Stimulated activated naive CD8-positive, alpha-beta T cell treated with anti-CD3 and anti-CD28 coated beads, Interleukin-15, Interleukin-2, amounts not matched to agents 100 U/mL and 50 U/mL, for 24 hours (primary cell): ENCODE measurements at regions not wholly inside any gene's neighbourhood (a gene's known extent, or its start where the extent isn't known, plus 50 kb on each side); places are given as distances from the start of the nearest gene placed in this dataset.

ENCODE experiments used
- ATAC-seq: fragments of 150-1000 bp; cut with Tn5 transposase; one replicate; pipeline ENCODE4 v1.10.0; 2021
- DNase-seq: peaks from one replicate; pipeline ENCODE4 v3.0.0; 2021

DNA sequence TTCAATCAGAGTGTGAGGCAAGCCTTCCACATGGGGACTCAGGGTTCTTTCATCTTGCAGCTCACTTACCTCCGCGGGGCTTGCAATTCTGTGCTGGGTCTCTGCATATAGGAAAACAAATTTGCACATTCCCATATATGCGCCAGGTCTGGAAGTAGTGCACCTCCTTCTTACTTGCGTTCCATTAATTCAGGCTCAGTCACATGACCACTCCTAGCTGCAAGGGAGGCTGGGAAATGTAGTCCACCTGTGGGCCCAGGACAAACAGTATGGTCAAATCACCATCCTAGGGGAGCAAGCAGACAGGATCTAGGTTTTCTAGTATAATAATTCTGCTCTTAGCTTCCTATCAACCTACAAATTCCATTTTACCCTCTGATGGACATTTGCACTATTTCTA, 160.4 kb downstream of the AACS start:
- no peak for ATAC-seq
- DNase-seq, result no peak

GRCh38 chr12:125228519-125229260, 163.5 kb downstream of the AACS start:
- DNase-seq (no peak), ATAC-seq (no peak)

DNA sequence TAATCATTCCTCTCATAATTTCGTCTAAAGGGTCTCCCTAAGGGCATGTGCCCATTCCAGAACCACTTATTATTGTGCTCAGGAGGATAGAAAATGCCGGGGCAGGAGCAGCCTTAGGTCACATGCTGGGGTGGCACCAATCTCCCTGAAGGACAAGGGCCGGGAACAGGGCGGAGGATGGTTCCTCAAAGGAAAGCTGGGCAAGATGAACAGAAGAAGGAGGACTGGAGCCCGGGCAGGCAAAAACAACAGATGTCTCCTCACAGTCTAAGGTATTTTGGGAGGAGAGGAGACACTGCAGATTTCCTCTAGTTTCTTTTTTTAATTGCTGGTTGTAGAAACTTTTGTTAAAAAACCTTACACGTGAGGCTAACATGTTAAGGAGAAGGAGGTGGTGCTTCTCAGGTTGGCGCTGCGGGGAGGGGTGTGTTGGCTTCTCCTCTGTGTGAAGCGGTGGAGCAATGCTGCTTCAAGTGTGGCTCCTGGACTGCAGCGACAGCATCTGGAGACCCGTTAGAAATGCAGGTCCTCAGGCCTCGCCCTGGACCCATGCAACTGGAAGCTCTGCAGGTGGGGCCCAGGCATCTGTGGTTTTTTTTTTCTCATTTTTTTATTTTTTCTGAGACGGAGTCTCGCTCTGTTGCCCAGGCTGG, 164.8 kb downstream of the AACS start:
- ATAC-seq (no peak), DNase-seq (no peak)

DNA sequence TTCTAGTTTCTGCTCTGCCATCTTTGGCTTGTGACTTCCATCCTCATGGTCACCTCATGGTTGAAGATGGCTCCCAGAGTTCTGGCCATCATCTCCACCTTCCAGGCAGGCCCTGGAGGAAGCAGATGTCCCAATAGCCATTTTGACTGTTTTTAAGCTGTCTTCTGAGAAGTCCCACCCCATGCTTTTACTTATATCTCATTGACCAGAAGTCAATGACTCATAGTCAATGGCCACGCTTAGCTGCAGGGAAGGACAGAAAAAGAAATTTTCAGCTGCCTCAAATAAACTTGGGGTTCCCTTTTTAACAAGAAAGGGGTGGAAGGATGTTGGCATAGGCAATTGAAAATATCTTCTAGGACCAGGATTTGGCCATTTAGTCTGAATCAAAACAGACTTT, 168.1 kb downstream of the AACS start:
- DNase-seq (no peak), ATAC-seq (no peak)

GRCh38 chr12:125239563-125239962, 174.3 kb downstream of the AACS start:
- ATAC-seq, result no peak
- no peak for DNase-seq

- ATAC-seq (no peak), DNase-seq (no peak)
Measured at GRCh38 chr12:125240717-125241116, 175.5 kb downstream of the AACS start.

DNA sequence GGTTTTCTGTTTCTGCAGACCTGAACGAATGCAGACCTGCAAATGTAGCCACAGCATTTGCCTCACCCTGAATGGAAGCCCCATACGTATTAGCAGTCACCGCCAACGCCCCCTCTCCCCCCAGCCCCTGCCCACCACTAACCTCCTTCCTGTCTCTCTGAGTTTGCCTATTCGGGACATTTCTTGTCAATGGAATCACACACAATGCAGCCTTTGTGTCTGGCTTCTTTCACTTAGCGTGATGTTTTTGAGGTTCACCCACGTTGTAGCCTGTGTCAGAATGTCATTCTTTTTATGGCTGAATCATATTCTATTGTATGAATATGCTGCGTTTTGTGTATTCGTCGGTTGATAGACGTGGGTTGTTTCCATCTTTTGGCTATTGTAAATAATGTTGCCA, 178.6 kb downstream of the AACS start:
- no peak for ATAC-seq
- no peak for DNase-seq

GRCh38 chr12:125244338-125244737, 179.1 kb downstream of the AACS start:
- DNase-seq, result no peak
- no peak for ATAC-seq

- DNase-seq, result no peak
Measured at GRCh38 chr12:125245581-125246557, 180.6 kb downstream of the AACS start.

GRCh38 chr12:125247477-125247876, 182.2 kb downstream of the AACS start:
- ATAC-seq (no peak), DNase-seq (no peak)

More at GRCh38 chr12:125245581-125246557, 180.6 kb downstream of the AACS start:
- ATAC-seq, result no peak

- DNase-seq (no peak), ATAC-seq (no peak)
Measured at GRCh38 chr12:125249066-125249824, 184.0 kb downstream of the AACS start.

- ATAC-seq (no peak), DNase-seq (no peak)
Measured at GRCh38 chr12:125249932-125250331, 184.7 kb downstream of the AACS start.

DNA sequence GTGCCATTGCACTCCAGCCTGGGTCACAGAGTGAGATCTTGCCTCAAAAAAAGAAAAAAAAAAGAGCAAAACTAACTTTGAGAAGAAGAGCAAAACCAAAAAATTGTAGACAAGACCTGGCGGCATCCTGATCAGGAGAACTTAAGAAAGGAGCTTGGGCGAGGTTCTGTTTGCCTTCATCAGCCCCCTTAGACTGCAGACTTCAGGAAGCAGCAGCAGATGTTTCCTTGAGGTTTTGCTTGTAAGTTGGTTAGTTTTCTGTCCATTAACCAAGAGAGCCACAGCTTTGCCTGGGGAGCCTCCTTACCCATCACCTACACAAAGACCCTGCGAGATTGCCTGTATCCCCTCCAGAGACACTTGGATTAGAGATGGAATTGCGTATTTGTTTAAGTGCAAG, 189.0 kb downstream of the AACS start:
- DNase-seq (no peak), ATAC-seq (no peak)

GRCh38 chr12:125254856-125255255, 189.6 kb downstream of the AACS start:
- ATAC-seq, result no peak

GRCh38 chr12:125255935-125256633, 190.8 kb downstream of the AACS start:
- DNase-seq (no peak), ATAC-seq (no peak)

More at GRCh38 chr12:125254856-125255255, 189.6 kb downstream of the AACS start:
- no peak for DNase-seq

- no peak for DNase-seq
- no peak for ATAC-seq
Measured at GRCh38 chr12:125256634-125256936, 191.3 kb downstream of the AACS start.

DNA sequence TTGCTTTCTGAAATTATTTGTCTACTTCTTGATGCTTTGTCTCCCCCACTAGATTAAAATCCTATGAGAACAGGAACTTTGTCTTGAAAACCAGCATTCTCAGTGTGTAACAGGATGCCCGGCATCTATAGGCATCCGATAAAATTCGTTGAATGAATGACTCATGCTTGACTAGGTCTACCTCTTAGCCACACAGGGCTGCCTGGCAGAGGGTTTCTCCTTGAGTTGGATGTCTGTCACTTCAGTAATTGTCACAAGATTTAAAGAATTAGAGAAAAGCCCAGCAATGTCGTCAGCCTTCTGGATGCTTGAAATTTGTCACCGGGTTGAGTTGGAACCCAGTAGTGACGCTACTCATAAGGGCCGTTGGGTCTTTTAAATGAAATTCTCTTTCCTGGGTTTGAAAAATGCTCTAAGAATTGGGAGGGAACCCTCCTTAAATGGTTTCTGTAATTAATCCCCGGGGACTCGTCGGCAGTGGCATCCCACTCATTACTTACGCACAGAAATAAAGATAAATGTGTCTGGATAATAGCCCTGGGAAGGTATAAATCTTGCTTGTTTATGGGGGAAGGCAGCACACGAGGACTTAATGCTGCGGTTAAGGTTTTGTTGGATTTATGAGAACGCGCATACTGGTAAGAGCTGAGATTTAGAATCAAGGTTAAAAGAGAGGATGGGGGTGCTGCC, 194.1 kb downstream of the AACS start:
- DNase-seq, result no peak
- no peak for ATAC-seq

GRCh38 chr12:125262851-125263250, 197.6 kb downstream of the AACS start:
- DNase-seq, result no peak
- no peak for ATAC-seq

DNA sequence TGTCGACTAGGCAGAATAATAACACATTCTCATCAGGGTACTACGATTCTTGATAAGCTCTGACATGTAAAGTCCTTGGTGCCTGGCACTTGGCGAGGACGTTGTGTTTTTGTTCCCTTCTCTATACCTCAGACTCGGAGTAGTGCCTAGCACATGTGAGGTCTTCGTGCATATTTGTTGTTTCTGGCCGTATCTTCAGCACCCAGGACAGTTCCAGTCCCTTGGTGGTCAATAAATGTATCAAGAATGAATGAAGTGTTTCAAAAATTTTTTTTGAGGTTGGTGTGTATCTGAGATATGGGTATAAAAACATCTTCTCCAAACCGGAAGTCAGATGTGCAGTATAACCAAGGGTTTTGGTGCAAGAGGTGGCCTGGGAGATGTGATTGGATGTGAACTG, 198.2 kb downstream of the AACS start:
- ATAC-seq, result no peak
- DNase-seq, result no peak

DNA sequence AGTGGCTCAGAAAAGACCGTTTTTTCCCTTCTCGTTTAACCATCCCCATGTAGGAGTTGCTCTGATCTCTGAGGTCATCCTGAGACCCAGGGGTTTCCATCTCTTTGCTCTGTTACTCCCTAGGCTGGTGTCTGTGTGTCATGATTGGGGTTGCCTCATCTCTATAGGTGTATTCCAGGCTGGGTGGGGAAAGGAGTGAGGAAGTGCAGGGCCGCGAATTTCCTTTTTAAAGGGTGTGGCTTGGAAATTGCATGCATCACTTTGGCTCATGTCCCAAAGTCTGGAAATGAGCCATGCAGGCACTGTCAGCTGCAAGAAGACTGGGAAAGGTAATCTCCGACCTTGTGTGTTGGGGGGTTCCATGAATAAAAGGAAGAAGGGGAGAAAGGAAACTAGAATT, 201.9 kb downstream of the AACS start:
- ATAC-seq (no peak), DNase-seq (no peak)

GRCh38 chr12:125269276-125269675, 204.0 kb downstream of the AACS start:
- no peak for ATAC-seq

More at GRCh38 chr12:125269276-125269675, 204.0 kb downstream of the AACS start:
- DNase-seq, result no peak
